NOMO-1 (cell line): ENCODE measurements at regions not wholly inside any gene's neighbourhood (a gene's known extent, or its start where the extent isn't known, plus 50 kb on each side); places are given as distances from the start of the nearest gene placed in this dataset.

Experiments
- DNase-seq, 2 experiments: peaks; one replicate each; lab custom pipeline; 2025; ENCODE audit not compliant: unreplicated experiment in 2 of 2; lab: John Stamatoyannopoulos, UW

GRCh38 chr4:35052546-35052945 lies 1191.8 kb downstream of the ARAP2 start:
- no peak for DNase-seq

DNA sequence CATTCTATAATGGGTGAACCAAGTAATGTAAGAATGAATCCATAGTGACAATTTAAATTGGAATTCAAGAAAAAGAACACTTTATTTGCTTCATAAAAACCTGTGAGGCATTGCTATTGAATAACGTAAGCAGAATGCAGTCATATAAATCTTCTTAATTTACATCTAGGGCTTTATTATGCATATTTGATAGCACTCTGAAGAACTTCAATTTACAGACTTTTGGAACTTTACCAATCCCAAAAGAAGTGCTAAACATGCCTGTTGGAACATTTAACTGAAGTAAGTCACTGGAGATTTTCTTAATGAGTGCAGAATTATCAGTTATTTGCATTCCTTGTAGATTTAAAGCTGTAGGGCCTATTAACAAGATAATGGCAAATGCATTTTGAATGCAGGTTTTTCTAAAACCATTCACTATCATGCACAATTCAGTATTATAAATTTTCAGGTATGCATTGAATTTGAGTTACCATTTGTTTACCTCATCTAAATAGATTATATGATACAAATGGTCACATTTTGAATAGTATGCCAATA lies 1181.2 kb downstream of the ARAP2 start:
- DNase-seq: no peak

DNA sequence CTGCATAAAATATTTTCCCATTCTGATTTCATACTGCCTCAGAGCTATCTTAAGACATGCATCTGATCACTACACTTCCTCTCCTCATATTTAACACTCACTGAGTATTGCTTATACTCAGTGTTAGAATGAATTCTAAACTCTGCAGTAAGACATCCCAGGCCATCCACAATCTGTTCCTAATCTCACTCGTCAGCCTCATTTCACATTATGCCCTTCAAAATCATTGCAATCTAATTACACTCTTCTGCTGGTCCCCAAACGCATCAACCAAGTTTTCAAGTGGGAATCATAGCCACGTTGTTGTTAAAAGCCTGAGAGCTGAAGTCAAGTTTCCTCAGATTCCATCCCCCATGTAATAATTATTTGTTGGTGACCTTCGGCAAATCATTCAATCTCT lies 1177.9 kb downstream of the ARAP2 start:
- no peak for DNase-seq

- no peak for DNase-seq
Observed at GRCh38 chr4:35080799-35081198, 1163.5 kb downstream of the ARAP2 start.

- DNase-seq: no peak
Observed at GRCh38 chr4:35087218-35087617, 1157.1 kb downstream of the ARAP2 start.

- DNase-seq: no peak
Observed at GRCh38 chr4:35100932-35101331, 1143.4 kb downstream of the ARAP2 start.

DNA sequence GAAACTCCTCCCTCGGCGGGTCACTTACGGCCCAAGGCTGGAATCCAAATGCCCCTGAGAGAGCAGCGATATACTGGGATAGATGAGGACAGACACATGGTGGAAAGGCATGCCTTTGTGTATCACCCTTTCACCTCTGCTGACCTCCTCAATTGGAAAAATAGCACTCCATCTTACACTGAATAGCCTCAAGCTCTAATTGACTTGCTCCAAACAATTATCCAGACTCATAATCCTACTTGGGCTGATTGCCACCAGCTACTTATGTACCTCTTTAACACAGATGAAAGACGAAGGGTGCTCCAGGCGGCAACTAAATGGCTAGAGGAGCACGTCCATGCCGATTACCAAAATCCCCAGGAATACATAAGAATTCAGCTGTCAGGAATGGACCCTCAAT lies 1142.2 kb downstream of the ARAP2 start:
- DNase-seq: no peak

GRCh38 chr4:35105486-35105885 lies 1138.8 kb downstream of the ARAP2 start:
- no peak for DNase-seq

DNA sequence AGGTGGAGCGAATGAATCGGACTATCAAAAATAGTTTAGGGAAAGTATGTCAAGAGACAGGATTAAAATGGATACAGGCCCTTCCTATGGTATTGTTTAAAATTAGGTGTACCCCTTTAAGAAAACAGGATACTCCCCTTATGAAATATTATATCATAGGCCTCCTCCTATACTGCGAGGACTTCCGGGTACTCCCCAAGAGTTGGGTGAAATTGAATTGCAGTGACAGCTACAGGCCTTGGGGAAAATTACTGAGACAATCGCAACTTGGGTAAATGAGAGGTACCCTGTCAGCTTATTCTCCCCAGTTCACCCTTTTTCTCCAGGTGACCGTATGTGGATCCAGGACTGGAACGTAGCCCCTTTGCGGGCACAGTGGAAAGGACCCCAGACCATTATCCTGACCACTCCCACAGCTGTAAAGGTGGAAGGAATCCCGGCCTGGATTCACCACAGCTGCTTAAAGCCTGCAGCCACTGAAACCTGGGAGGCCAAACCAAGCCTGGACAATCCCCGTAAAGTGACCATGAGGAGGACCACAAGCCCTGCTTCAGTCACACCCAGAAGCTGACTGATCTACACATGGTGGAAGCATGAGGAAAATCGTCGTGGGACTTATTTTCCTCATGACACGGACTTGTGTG lies 1138.1 kb downstream of the ARAP2 start:
- no peak for DNase-seq

DNA sequence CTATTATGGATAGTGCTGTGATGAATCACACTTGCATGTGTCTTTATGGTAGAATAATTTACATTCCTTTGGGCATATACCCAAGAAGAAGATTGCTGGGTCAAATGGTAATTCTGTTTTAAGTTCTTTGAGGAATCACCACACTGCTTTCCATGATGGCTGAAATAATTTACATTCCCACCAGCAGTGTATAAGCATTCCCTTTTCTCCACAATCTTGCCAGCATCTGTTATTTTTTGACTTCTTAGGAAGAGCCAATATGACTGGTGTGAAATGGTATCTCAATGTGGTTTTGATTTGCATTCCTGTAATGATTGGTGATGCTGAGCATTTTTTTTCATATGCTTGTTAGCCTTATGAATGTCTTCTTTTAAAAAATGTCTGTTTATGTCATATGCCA lies 1120.2 kb downstream of the ARAP2 start:
- no peak for DNase-seq

GRCh38 chr4:35125995-35126712 lies 1118.2 kb downstream of the ARAP2 start:
- DNase-seq: no peak

DNA sequence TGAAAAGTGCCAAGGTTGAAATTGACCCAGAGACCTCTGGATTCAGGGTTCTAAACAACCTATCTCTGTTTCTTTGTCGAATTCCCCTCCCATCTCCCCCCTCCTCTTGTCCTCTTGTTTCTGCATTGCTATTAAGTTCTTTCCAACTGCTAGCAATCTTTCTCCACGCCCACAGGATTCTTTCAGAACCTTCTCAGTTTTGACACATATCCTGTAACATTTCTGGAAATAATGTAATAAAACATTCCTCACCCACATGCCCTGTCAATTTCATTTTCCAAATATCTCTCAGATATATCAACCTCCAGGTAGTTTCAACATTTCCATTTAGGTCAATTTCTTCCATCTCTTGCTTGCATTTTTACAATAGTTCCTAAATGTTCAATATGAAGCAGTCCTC lies 1105.9 kb downstream of the ARAP2 start:
- DNase-seq: no peak

- no peak for DNase-seq
Observed at GRCh38 chr4:35147761-35148160, 1096.6 kb downstream of the ARAP2 start.

- no peak for DNase-seq
Observed at GRCh38 chr4:35151816-35152572, 1092.3 kb downstream of the ARAP2 start.

DNA sequence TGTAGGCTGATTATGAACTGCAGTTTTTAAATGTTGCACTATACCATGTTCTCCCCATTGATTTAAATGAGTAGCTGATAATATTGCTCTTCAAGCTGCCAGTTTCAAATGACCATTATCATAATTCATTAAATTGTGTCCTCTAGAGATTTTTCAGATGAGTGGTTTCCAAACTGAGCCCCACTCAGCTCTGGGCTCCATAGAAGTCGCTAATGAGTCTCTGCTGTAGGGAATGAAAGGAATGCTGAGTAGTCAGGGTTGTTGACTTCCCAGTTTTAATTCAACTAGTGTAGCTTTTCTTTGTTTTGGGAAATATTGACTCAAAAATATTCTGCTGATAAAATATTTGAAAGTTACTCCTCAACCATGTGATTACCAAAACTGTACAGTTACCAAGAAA lies 1081.1 kb downstream of the ARAP2 start:
- no peak for DNase-seq

DNA sequence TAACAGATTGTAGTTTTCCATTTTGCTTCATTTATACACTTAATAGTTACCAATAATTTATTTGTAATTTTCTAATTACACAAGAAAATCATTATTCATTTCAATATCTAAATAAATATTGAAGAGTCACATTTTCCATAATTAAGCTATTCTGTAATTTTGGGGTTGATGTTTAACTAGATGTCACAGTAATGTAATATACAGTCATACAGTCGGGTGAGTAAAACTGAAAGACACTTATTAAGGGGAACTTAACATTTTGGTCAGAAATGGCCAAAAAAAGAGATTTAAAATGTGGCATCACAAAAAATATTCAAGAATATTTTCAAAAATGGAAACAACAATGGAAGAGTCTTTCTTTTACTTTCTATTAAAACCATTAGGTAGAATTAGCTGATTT lies 1080.3 kb downstream of the ARAP2 start:
- no peak for DNase-seq

DNA sequence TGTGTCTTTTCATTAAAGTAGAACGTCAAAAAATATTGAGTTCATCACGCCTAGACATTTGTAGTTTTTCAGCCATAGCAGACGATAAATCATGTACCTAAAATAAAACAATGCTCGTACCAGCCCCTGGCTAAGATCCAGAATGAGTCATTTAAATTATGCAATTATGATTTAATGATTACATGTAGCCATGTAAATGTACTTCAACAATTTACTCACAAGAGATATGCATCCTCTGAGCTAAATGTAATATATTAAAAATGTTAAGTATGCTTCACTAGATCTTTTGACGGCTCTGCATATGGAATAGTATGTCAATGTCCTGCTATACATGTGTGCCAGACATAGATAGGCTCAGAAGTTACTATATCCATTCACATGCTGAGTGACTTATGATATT lies 1077.8 kb downstream of the ARAP2 start:
- DNase-seq: no peak

DNA sequence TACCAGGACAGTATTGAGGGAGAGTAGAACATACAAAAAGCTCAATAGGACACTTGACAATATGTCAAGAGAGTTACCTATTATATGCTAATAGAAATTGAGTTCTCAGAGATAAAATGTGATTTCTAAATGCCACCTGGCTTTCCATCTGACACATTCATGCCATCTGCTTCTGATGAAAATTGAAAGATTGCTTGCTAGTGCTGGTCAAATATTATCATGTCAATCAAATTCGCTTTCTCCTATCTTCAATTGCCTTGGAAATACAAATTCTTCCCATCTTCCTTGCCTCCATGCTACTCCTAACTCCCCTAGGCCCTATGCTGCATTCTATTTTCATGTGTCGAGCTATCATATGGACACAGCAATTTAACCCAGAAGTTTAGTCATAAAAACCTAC lies 1076.9 kb downstream of the ARAP2 start:
- no peak for DNase-seq

- no peak for DNase-seq
Observed at GRCh38 chr4:35175487-35175886, 1068.8 kb downstream of the ARAP2 start.

GRCh38 chr4:35175894-35176293 lies 1068.4 kb downstream of the ARAP2 start:
- DNase-seq: no peak

GRCh38 chr4:35182451-35182850 lies 1061.9 kb downstream of the ARAP2 start:
- no peak for DNase-seq
